GM23338 (cell line): ENCODE measurements at regions not wholly inside any gene's neighbourhood (a gene's known extent, or its start where the extent isn't known, plus 50 kb on each side); places are given as distances from the start of the nearest gene placed in this dataset.
"Not testable (repeated sequence)": the region's sequence is repeated elsewhere in the genome, so short reads cannot be mapped to it uniquely, and the experiment has no call there.

Source experiments
- ATAC-seq: fragments of 200-7000 bp; cut with Tn5 transposase; 3 replicates; pipeline ENCODE4 v1.9.1; 2020
- DNase-seq: peaks from one replicate; pipeline ENCODE4 v3.0.0-alpha.2; 2015; ENCODE audit warnings: low spot score
- H2AFZ ChIP-seq: fragments of 200-600 bp; sonication (generic); 2 replicates; pipeline ENCODE4 v1.8.0; 2016; ENCODE audit warnings: antibody characterized with exemption, mild to moderate bottlenecking, moderate library complexity
- H3F3A ChIP-seq: fragments of 200-600 bp; sonication (generic); replicated peaks from 2 replicates; pipeline ENCODE4 v1.8.0; 2017; ENCODE audit warnings: antibody characterized with exemption, mixed run types, low read depth
- H3K27ac ChIP-seq: fragments of 200-600 bp; sonication (generic); 2 replicates; pipeline ENCODE4 v1.6.1; 2016; ENCODE audit warnings: low read depth
- H3K27me3 ChIP-seq: fragments of 200-600 bp; sonication (generic); 2 replicates; pipeline ENCODE4 v1.8.0; 2016; ENCODE audit warnings: mild to moderate bottlenecking, mixed run types, moderate library complexity; ENCODE audit not compliant: insufficient read depth
- H3K36me3 ChIP-seq: fragments of 200-600 bp; sonication (generic); 2 replicates; pipeline ENCODE4 v1.8.0; 2016; ENCODE audit warnings: mild to moderate bottlenecking; ENCODE audit not compliant: insufficient read depth
- H3K4me1 ChIP-seq: fragments of 200-600 bp; sonication (generic); 2 replicates; pipeline ENCODE4 v1.8.0; 2016; ENCODE audit warnings: mild to moderate bottlenecking, moderate library complexity; ENCODE audit not compliant: insufficient read depth
- H3K4me2 ChIP-seq: fragments of 200-600 bp; sonication (generic); 2 replicates; pipeline ENCODE4 v1.7.1; 2017; ENCODE audit warnings: mixed run types
- H3K4me3 ChIP-seq: fragments of 200-600 bp; sonication (generic); 2 replicates; pipeline ENCODE4 v1.6.1; 2016; ENCODE audit warnings: mixed run types
- H3K79me2 ChIP-seq: fragments of 200-600 bp; sonication (generic); replicated peaks from 2 replicates; pipeline ENCODE4 v1.8.0; 2017; ENCODE audit warnings: mild to moderate bottlenecking; ENCODE audit not compliant: insufficient read depth
- H3K9me2 ChIP-seq: fragments of 200-600 bp; sonication (generic); 2 replicates; pipeline ENCODE4 v1.8.0; 2017; ENCODE audit not compliant: insufficient read depth
- H4K20me1 ChIP-seq: fragments of 200-600 bp; sonication (generic); replicated peaks from 2 replicates; pipeline ENCODE4 v1.8.0; 2017; ENCODE audit warnings: mild to moderate bottlenecking; ENCODE audit not compliant: insufficient read depth
- H3K27ac Mint-ChIP-seq: 2 replicates; pipeline ENCODE4 v1.8.0; 2020; ENCODE audit warnings: inconsistent platforms, mild to moderate bottlenecking, moderate library complexity, mixed read lengths
- H3K27me3 Mint-ChIP-seq: 3 replicates; pipeline ENCODE4 v1.8.0; 2022; ENCODE audit warnings: low read depth, mild to moderate bottlenecking, moderate library complexity, mixed read lengths, inconsistent platforms; ENCODE audit not compliant: insufficient read depth, poor library complexity
- H3K36me3 Mint-ChIP-seq: 3 replicates; pipeline ENCODE4 v1.8.0; 2021; ENCODE audit warnings: low read depth, mild to moderate bottlenecking, inconsistent platforms, moderate library complexity, mixed read lengths
- H3K4me1 Mint-ChIP-seq: 3 replicates; pipeline ENCODE4 v1.8.0; 2020; ENCODE audit warnings: mild to moderate bottlenecking, inconsistent platforms, mixed read lengths
- H3K4me3 Mint-ChIP-seq: 3 replicates; pipeline ENCODE4 v1.8.0; 2021; ENCODE audit warnings: moderate library complexity, mild to moderate bottlenecking, inconsistent platforms, mixed read lengths
- H3K9me3 Mint-ChIP-seq: 3 replicates; pipeline ENCODE4 v1.8.0; 2020; ENCODE audit warnings: moderate library complexity, mild to moderate bottlenecking, inconsistent platforms, mixed read lengths
- POLR2AphosphoS5 ChIP-seq: IDR thresholded peaks from 2 replicates; pipeline ENCODE4 v1.6.1; 2016; ENCODE audit warnings: antibody characterized with exemption, low read depth
- TF ChIP-seq, protein P1 (sequence below): fragments of 250-450 bp; sonication (Bioruptor Pico); IDR thresholded peaks from 2 replicates; pipeline ENCODE4 v1.5.0; 2020; ENCODE audit warnings: mild to moderate bottlenecking, moderate library complexity

DNA sequence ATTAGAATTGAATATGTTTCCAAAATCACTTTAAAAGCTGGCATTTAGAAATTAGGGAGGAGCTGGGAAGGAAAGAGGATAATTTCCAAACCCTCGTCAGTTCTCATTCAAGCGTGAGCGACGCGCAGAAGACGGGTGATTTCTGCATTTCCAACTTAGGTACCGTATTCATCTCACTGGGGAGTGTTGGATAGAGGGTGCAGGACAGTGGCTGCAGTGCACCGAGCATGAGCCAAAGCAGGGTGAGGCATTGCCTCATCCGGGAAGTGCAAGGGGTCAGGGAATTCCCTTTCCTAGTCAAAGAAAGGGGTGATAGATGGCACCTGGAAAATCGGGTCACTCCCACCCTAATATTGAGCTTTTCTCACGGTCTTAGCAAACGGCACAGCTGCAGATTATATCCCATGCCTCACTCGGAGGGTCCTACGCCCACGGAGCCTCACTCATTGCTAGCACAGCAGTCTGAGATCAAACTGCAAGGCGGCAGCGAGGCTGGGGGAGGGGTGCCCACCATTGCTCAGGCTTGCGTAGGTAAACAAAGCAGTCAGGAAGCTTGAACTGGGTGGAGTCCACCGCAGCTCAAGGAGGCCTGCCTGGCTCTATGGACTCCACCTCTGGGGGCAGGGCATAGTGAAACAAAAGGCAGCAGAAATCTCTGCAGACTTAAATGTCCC lies 114.3 kb upstream of the BNIP2 start:
- H3K4me1 ChIP-seq, H4K20me1 ChIP-seq, H3K79me2 ChIP-seq, H3F3A ChIP-seq, H3K36me3 Mint-ChIP-seq, H3K27me3 Mint-ChIP-seq, H3K27me3 ChIP-seq, H3K27ac ChIP-seq, H3K9me2 ChIP-seq, H3K36me3 ChIP-seq, H3K9me3 Mint-ChIP-seq, ATAC-seq: not testable (repeated sequence)
- DNase-seq, result peak; percentile 80
- peak overlapping the region; percentile 60 for H3K4me3 Mint-ChIP-seq
- peaks cover 16% of the 10 kb centered on the region for H3K4me1 Mint-ChIP-seq
- Histone ChIP-seq H3K4me2 (peak overlapping the region; percentile 76), H3K4me3 (peak overlapping the region; percentile 50), H2AFZ (peak overlapping the region; percentile 97)
- TF ChIP-seq POLR2AphosphoS5, result 0 out of 2 replicates have a peak, but pooled peaks have one; percentile 26
- H3K27ac Mint-ChIP-seq, result peak overlapping the region; percentile 63; the same call in 1 of the 2 replicates

DNA sequence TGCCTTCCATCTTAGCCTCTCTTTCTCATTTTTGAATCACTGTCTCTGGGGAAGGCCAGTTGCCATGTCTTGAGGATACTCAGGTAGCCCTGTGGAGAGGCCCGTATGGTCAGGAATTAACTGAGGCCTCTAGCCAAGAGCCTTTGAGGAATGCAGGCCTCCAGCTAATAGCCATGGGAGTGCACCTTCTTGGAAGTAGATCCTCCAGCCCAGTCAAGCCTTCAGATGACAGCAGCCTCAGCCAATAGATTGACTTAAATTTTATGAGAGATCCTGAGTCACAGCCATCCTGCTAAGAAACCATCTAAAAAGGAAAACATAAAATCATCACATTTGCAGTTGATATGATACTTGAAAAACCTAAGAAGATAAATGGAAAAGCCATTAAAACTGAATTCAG lies 112.5 kb upstream of the BNIP2 start:
- TF ChIP-seq, protein P1, sequence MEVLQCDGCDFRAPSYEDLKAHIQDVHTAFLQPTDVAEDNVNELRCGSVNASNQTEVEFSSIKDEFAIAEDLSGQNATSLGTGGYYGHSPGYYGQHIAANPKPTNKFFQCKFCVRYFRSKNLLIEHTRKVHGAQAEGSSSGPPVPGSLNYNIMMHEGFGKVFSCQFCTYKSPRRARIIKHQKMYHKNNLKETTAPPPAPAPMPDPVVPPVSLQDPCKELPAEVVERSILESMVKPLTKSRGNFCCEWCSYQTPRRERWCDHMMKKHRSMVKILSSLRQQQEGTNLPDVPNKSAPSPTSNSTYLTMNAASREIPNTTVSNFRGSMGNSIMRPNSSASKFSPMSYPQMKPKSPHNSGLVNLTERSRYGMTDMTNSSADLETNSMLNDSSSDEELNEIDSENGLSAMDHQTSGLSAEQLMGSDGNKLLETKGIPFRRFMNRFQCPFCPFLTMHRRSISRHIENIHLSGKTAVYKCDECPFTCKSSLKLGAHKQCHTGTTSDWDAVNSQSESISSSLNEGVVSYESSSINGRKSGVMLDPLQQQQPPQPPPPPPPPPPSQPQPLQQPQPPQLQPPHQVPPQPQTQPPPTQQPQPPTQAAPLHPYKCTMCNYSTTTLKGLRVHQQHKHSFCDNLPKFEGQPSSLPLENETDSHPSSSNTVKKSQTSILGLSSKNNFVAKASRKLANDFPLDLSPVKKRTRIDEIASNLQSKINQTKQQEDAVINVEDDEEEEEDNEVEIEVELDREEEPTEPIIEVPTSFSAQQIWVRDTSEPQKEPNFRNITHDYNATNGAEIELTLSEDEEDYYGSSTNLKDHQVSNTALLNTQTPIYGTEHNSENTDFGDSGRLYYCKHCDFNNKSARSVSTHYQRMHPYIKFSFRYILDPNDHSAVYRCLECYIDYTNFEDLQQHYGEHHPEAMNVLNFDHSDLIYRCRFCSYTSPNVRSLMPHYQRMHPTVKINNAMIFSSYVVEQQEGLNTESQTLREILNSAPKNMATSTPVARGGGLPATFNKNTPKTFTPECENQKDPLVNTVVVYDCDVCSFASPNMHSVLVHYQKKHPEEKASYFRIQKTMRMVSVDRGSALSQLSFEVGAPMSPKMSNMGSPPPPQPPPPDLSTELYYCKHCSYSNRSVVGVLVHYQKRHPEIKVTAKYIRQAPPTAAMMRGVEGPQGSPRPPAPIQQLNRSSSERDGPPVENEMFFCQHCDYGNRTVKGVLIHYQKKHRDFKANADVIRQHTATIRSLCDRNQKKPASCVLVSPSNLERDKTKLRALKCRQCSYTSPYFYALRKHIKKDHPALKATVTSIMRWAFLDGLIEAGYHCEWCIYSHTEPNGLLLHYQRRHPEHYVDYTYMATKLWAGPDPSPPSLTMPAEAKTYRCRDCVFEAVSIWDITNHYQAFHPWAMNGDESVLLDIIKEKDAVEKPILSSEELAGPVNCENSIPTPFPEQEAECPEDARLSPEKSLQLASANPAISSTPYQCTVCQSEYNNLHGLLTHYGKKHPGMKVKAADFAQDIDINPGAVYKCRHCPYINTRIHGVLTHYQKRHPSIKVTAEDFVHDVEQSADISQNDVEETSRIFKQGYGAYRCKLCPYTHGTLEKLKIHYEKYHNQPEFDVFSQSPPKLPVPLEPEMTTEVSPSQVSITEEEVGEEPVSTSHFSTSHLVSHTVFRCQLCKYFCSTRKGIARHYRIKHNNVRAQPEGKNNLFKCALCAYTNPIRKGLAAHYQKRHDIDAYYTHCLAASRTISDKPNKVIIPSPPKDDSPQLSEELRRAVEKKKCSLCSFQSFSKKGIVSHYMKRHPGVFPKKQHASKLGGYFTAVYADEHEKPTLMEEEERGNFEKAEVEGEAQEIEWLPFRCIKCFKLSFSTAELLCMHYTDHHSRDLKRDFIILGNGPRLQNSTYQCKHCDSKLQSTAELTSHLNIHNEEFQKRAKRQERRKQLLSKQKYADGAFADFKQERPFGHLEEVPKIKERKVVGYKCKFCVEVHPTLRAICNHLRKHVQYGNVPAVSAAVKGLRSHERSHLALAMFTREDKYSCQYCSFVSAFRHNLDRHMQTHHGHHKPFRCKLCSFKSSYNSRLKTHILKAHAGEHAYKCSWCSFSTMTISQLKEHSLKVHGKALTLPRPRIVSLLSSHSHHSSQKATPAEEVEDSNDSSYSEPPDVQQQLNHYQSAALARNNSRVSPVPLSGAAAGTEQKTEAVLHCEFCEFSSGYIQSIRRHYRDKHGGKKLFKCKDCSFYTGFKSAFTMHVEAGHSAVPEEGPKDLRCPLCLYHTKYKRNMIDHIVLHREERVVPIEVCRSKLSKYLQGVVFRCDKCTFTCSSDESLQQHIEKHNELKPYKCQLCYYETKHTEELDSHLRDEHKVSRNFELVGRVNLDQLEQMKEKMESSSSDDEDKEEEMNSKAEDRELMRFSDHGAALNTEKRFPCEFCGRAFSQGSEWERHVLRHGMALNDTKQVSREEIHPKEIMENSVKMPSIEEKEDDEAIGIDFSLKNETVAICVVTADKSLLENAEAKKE, result no peak
- Histone ChIP-seq H2AFZ (no peak overlapping the region), H3K27ac (no peak overlapping the region), H3K36me3 (no peaks in the 10 kb centered on the region), H3K4me1 (peaks cover 6% of the 10 kb centered on the region), H4K20me1 (no peaks in the 10 kb centered on the region), H3K4me3 (no peak overlapping the region), H3K9me2 (no peaks in the 10 kb centered on the region), H3K79me2 (no peaks in the 10 kb centered on the region), H3F3A (no peaks in the 10 kb centered on the region), H3K27me3 (no peaks in the 10 kb centered on the region), H3K4me2 (no peak overlapping the region)
- Mint-ChIP-seq H3K36me3 (no peaks in the 10 kb centered on the region), H3K9me3 (peaks cover 2% of the 10 kb centered on the region; the same call in 2 of the 3 replicates), H3K27me3 (no peaks in the 10 kb centered on the region), H3K27ac (no peak overlapping the region; the same call in 1 of the 2 replicates), H3K4me3 (no peak overlapping the region), H3K4me1 (peaks cover 16% of the 10 kb centered on the region)
- DNase-seq (no peak), ATAC-seq (no peak; the same call in 2 of the 3 replicates)
